ENCODE measurements at regions not wholly inside any gene's neighbourhood (a gene's known extent, or its start where the extent isn't known, plus 50 kb on each side); places are given as distances from the start of the nearest gene placed in this dataset.

GRCh38 chr12:89845366-89845765 is 136.7 kb upstream of the ATP2B1 start:
- no peak for TF ChIP-seq CTCF (IDR thresholded peaks at IDR 0.05)
- no peak for TF ChIP-seq POLR2A (IDR thresholded peaks at IDR 0.05)
